ENCODE measurements at regions not wholly inside any gene's neighbourhood (a gene's known extent, or its start where the extent isn't known, plus 50 kb on each side); places are given as distances from the start of the nearest gene placed in this dataset.
A peak's percentile ranks its signal among the peaks of the same experiment; 100 is the strongest.

DNA sequence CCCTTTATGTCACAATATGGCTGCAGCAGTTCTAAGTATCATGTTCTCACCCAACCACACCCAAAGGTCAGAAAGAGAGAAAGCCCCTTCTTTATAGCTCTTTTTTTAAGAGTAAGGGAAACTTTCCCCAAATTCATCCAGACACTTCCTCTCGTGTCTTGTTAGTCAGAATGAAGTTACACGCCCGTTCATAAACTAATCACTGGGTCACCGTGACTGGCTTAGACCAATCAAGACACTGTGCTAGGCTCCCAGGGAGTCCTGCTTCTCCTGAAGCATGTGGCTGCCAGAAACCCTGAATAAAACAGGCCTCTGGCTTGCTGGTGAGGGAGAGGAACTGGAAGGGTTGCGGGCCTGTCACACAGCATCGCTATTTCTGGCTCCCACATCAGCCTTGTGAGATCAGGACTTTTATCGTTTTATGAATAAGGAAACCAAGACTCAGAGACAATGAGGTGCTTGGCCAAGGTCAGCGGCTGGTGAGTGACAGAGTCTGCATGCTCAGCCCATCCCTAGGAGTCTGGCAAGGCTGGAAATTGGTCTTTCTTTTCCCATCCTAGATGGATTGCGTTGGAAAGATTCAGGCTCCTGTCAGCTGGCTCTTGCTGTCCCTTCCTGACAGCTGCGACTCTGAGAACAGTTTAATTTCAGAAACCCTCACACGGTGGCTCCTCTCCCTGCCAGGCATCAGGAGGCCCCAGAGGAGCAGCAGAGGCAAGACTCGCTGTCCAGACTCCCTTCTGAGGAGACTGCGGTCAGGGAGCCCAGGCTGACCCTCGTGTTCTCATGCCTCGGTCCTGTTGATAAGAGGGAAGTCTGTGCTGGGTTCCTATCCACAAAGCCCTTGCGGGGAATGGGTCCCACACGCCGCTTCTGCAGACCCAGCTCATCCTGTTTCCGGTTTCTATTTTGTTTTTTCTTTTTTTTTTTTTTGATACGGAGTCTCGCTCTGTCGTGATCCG, 104.5 kb upstream of the TAF1B start:
- Histone ChIP-seq H3K9ac (ENCODE audit: low read depth, low read length) (no peak overlapping the region), H4K20me1 (ENCODE audit: insufficient read depth, low read length) (no peaks in the 10 kb centered on the region), H3K27me3 (ENCODE audit: insufficient read depth, low read length, poor library complexity) (no peaks in the 10 kb centered on the region), H2AFZ (ENCODE audit: low read depth, low read length) (no peak overlapping the region), H3K9me3 (ENCODE audit: insufficient read depth, low read length, severe bottlenecking) (peaks cover 5% of the 10 kb centered on the region), H3K36me3 (ENCODE audit: insufficient read depth, low read length) (no peaks in the 10 kb centered on the region), H3K4me1 (ENCODE audit: insufficient read depth, low read length) (no peaks in the 10 kb centered on the region), H3K79me2 (ENCODE audit: insufficient read depth, low read length) (no peaks in the 10 kb centered on the region), H3K4me2 (ENCODE audit: insufficient read depth, low read length) (no peak overlapping the region), H3K4me3 (ENCODE audit: low read depth in 1 of 2, low read length in 2 of 2) (no peak overlapping the region), H3K27ac (ENCODE audit: low read length) (no peak overlapping the region)
- no peak for DNase-seq
- TF ChIP-seq CTCF (IDR thresholded peaks at IDR 0.05; ENCODE audit: borderline replicate concordance, extremely low read depth, low read length, poor library complexity, severe bottlenecking), result no peak
- TF ChIP-seq EZH2 (IDR thresholded peaks at IDR 0.05; ENCODE audit: borderline replicate concordance, low read depth, low read length, severe bottlenecking), result no peak
- no peak for ATAC-seq (ENCODE audit: insufficient read depth, low read depth)

GRCh38 chr2:9739531-9739964, 103.7 kb upstream of the TAF1B start:
- H3K9me3 ChIP-seq (ENCODE audit: insufficient read depth, low read length, severe bottlenecking), result peaks cover 5% of the 10 kb centered on the region
- no peaks in the 10 kb centered on the region for H3K79me2 ChIP-seq (ENCODE audit: insufficient read depth, low read length)
- H3K4me3 ChIP-seq (ENCODE audit: low read depth in 1 of 2, low read length in 2 of 2), result no peak overlapping the region
- H3K4me2 ChIP-seq (ENCODE audit: insufficient read depth, low read length), result no peak overlapping the region
- no peaks in the 10 kb centered on the region for H3K4me1 ChIP-seq (ENCODE audit: insufficient read depth, low read length)
- no peak for TF ChIP-seq CTCF (IDR thresholded peaks at IDR 0.05; ENCODE audit: borderline replicate concordance, extremely low read depth, low read length, poor library complexity, severe bottlenecking)
- no peak for TF ChIP-seq EZH2 (IDR thresholded peaks at IDR 0.05; ENCODE audit: borderline replicate concordance, low read depth, low read length, severe bottlenecking)
- no peak overlapping the region for H3K9ac ChIP-seq (ENCODE audit: low read depth, low read length)
- no peak overlapping the region for H2AFZ ChIP-seq (ENCODE audit: low read depth, low read length)
- H4K20me1 ChIP-seq (ENCODE audit: insufficient read depth, low read length), result no peaks in the 10 kb centered on the region
- DNase-seq (peak; percentile 65), ATAC-seq (ENCODE audit: insufficient read depth, low read depth) (peak; percentile 89)
- no peaks in the 10 kb centered on the region for H3K27me3 ChIP-seq (ENCODE audit: insufficient read depth, low read length, poor library complexity)
- H3K36me3 ChIP-seq (ENCODE audit: insufficient read depth, low read length), result no peaks in the 10 kb centered on the region
- no peak overlapping the region for H3K27ac ChIP-seq (ENCODE audit: low read length)

DNA sequence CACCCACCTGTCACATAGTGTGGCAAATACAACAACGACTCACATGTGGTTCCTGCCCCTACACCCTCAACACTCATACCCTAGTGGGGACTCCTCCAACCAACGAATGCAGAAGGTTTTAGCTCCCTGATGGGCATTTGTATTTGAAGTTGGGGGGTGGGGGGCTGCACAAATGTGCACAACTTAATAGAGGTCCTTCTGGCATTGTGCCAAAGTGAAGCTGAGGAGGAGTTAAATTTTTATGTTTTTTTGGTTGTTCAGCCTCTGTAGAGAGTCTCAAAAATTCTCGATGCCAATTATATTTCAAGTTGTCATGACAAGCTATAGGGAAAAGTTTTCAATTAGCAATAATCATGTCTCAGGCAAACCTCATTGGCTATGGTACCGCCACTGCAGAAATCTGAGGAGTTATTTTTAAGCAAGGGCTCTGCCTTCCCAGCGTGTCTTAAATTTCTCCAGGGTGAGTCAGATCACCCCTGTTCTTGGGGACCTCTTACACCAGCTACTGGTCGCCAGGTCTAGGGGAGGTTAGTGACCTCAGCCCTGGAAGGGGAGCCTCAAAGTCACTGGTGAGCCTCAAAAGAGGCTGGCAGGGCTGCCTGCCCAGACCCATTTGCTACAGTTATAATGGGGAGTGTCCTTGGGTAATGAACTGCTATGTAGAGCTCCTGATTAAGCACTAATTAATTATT, 102.7 kb upstream of the TAF1B start:
- ATAC-seq (ENCODE audit: insufficient read depth, low read depth) (no peak), DNase-seq (no peak)
- TF ChIP-seq EZH2 (IDR thresholded peaks at IDR 0.05; ENCODE audit: borderline replicate concordance, low read depth, low read length, severe bottlenecking) (no peak), CTCF (IDR thresholded peaks at IDR 0.05; ENCODE audit: borderline replicate concordance, extremely low read depth, low read length, poor library complexity, severe bottlenecking) (no peak)
- Histone ChIP-seq H3K27me3 (ENCODE audit: insufficient read depth, low read length, poor library complexity) (no peaks in the 10 kb centered on the region), H3K27ac (ENCODE audit: low read length) (no peak overlapping the region), H3K4me1 (ENCODE audit: insufficient read depth, low read length) (no peaks in the 10 kb centered on the region), H3K4me3 (ENCODE audit: low read depth in 1 of 2, low read length in 2 of 2) (no peak overlapping the region), H3K36me3 (ENCODE audit: insufficient read depth, low read length) (no peaks in the 10 kb centered on the region), H4K20me1 (ENCODE audit: insufficient read depth, low read length) (no peaks in the 10 kb centered on the region), H3K4me2 (ENCODE audit: insufficient read depth, low read length) (no peak overlapping the region), H3K9me3 (ENCODE audit: insufficient read depth, low read length, severe bottlenecking) (no peaks in the 10 kb centered on the region), H2AFZ (ENCODE audit: low read depth, low read length) (no peak overlapping the region), H3K79me2 (ENCODE audit: insufficient read depth, low read length) (no peaks in the 10 kb centered on the region), H3K9ac (ENCODE audit: low read depth, low read length) (no peak overlapping the region)
